GM19372 (cell line): ENCODE measurements at regions not wholly inside any gene's neighbourhood (a gene's known extent, or its start where the extent isn't known, plus 50 kb on each side); places are given as distances from the start of the nearest gene placed in this dataset.
"Not testable (repeated sequence)": the region's sequence is repeated elsewhere in the genome, so short reads cannot be mapped to it uniquely, and the experiment has no call there.

Experiments used
- ATAC-seq: cut with Tn5 transposase; IDR thresholded peaks from one replicate; pipeline ENCODE4 v1.9.1; 2021; ENCODE audit warnings: mild to moderate bottlenecking, low read depth, moderate library complexity; ENCODE audit not compliant: unreplicated experiment

DNA sequence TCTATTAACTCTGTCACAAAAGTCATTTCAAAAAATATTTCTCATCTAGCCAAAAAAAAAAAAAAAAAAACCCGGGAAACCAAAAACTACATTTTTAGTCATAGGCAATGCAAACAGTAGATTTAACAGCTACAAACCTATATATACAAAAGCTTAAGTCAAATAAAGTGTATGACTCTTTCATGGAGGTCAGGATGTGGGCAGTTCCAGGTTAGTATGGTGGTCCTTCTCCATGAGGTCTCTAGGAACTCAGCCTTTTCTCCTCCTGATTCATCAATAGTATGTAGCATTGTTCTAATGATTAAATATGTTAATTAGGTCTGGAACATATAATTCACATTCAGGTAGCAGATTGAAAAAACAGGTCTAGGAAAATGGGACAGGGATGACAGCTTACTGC lies 586.5 kb downstream of the SLC16A7 start:
- ATAC-seq = no peak

DNA sequence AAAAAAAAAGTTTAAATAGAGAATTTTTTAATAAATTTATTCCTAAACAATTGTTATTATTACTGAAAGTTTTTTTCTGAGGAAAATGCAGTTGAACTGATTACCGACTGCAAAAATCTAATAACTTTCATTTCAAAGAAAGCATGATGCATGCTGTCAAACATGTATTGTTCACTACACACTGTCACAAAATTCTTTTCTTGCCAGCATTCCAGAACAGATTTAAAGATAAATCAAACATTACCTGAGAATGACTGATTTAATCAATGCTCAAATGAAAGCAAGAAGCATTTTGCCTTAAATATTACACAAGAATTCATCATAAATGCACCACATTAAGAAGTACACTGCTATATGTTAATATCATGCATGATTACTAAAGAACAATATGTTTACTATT lies 588.3 kb downstream of the SLC16A7 start:
- ATAC-seq = no peak

DNA sequence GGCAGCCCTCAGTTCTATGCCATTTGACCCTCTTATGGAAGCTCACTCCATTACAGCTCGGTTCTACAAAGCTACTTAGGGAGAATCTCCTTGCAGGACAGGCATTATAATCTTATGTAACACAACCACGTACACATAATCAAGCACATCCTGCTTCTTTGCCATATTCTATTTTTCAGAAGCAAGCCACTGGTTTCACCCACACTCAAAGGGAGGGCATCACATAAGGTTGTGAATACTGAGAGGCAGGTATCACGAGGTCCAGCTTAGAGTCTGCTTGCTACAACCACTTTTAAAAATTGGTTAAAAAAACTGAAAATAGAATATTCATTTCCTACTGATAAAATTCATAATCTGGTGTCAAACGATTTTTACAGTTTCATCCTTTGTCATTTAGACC lies 589.2 kb downstream of the SLC16A7 start:
- no peak for ATAC-seq

DNA sequence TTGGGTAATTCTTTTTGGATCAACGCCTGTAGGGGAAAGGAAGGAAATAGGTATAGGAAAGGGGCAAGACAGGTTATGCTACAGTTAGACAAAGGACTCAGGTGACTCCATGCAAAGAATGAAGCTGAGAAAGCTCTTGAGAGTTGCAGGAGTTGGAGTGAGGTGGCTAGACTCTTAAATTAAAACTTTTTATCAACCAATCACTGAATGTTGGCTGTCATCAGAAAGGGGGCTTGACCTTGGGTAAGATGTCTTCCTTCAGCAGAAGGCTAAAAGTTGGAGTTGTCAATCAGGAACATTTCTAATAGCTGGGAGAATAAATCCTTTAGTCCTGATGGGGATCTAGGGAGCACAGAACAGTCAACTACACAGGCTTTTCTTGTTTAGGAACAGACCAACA lies 595.4 kb downstream of the SLC16A7 start:
- no peak for ATAC-seq

DNA sequence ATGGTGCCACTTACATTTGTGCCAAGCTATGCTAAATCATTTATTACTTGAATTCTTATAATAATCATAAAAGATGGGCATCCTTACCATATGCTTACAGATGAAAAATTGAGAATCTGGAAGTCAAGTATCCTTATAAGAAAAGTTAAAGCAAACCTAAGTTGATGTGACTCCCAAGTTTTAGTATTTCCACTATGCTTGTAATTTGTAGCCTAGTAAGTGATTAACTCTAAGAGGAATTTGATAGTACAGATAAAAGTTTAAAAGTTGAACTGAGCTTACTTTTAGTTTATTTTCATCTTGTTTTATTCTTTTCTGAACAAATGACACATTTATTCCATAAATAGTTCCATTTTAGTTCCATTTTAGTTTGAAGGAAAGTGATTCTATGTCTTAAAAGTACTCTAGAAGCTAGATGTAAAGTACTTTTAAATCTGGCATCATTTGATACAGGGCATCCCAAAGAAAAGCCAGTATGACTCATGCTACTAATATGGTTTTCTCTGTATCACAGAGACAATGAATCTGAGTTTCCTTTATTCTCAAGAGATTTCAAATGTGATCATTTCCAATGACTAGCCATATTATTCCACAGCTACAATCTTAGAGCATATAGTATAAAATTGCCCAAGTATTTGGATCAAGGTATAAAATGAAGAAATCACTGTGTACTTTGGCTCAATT lies 596.0 kb downstream of the SLC16A7 start:
- no peak for ATAC-seq

DNA sequence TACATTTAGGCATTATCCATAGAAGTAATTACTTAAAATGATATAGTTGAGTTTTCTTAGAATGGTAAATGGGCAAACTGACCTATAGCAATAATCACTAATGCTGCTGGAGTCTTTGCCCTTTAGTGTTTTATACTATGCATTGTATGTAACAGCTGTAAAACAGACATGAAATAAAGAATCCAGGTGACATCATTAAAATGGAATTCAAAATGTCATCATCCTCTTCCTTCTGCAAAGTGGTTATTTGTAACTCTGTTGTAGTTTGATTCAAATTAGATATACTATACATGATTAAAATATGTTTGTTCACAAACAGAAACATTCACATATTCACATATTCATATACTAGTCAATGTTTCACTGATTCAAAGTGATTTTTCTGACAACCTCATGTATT lies 598.8 kb downstream of the SLC16A7 start:
- ATAC-seq = no peak

DNA sequence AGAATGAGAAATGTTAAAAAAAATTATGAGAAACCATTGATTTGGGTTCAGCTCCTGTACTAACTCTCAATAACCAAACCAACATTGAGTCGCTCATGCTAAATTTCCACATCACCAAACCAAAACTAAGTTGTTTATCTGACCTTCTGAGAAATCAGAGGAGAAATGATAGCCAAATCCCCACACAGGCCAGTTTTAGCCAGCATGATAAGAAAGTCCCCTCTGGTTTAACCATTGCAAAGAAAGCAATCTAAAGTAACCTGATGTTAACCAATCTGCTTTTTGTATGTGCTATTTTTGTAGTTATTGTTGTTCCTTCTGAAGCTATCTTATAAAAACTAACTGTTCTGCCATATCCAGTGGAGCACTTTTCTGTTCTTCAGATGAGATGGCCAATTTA lies 599.7 kb downstream of the SLC16A7 start:
- ATAC-seq = no peak

DNA sequence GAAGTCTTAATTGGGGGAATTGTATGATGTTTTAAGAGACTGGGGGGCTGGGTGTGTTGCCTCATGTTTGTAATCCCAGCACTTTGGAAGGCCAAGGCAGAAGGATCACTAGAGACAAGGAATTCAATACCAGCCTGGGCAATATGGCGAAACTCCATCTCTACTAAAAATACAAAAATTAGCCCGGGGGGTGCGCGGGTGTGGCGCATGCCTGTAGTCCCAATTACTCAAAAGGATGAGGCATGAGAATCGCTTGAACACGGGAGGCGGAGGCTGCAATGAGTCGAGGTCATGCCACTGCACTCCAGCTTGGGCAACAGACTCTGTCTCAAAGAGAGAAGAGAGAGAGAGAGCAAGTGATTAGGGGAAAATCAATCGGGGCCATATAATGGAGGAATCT lies 600.5 kb downstream of the SLC16A7 start:
- ATAC-seq = no peak

DNA sequence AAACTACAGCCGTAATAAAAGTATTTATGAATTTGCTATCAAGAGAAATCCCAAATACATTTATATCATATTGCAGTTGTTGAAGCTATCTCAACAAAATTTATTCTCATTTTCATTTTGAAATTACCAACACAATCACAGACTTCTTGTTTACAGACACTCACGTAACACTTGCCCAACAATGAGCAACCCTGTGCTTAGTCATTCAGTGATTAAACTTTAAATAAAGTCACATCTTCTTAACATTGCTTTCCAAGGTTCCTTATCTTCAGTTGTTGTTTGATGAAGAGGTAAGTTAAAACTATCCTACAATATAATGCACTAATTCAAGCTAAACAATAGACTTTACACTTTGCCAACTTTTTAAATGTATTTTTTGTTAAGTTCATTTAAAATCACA lies 601.8 kb downstream of the SLC16A7 start:
- ATAC-seq = no peak

DNA sequence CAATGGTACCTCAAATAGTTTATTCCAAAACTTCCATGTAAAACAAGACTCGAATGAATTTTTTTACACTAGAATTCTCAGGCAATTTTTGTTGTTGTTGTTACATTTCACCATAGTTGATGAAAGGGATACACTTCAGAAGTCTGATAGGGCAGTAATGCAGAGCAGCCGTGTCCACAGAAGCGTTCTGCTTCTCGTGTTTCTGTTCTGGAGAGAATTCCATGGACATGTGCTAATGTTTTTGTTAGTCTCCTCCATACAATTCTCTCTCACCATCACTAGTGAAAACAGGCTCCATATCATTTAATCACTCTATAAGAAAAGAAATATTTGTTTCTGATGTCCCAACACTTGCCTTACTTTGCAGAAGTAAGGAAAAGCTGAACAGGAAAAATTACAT lies 606.1 kb downstream of the SLC16A7 start:
- ATAC-seq = no peak

DNA sequence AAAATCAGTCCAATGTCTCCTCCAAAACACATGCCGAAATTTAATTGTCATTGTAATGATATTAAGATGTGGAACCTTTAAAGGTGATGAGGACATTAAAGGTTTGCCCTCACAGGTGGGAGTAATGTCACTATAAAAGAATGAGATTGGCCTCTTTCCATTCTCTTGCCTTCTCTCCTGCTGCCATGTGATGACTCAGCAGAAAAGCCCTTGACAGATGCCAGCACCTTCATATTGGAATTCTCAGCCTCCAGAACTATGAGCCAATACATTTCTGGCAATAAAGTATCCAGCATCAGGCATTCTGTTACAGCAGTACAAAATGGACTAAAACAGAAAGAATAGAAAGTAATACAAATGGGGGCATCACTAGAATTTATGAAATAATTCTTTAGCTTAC lies 609.7 kb downstream of the SLC16A7 start:
- no peak for ATAC-seq

DNA sequence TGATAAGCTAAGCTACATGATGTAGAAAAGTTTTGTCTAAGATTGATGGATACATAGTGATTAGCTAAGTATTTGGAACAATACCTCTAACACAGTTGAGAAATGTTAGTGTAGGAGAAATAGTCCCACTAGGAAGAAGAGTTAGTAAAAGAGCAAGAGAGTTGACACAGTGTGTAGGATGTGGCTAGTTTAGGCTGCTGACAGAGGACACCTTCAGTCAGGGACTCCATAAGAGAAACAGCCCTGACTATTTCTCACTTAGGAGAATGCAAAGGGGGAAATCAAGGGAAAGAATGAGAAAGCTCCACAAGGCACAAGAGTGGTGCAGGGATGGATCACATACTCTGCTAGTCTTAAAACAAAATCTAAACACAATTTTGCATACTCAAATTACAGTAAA lies 613.7 kb downstream of the SLC16A7 start:
- ATAC-seq = no peak

DNA sequence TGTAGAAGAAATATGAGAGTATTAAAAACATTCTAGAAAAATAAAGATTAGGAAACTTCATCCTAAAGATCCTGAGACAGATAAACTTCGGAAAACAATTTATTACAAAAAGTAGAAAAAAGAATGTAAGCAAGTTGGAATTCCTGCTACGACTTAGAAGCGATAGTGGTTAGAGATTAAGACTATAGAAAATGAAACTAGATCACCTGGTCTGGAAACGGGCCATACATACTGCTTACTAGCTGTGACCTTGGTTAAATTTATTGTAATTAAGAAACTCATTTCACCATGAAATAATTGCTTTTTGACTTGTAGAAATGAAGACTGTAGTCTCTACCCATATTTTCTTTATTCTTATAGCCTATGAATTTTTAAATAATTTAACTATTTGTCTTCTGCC lies 614.1 kb downstream of the SLC16A7 start:
- ATAC-seq = no peak

DNA sequence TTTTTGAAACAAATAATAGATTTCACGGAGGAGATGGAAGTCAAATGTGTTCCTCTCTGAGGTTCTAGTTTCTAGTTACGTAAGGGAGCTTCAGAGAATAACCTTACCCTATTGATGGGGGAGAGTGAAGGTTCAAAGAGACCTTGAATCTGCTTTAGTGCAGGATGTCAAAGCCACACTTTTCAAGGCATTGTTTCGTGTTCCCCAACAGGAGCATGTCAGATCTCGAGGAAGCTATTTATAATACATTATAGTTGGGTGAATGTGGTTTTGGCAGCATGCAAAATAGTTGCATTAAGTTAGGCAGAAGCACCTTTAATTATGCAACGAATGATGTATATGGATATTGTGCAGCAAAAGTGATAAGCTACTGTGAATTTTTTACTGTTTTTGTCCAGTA lies 614.9 kb downstream of the SLC16A7 start:
- no peak for ATAC-seq

DNA sequence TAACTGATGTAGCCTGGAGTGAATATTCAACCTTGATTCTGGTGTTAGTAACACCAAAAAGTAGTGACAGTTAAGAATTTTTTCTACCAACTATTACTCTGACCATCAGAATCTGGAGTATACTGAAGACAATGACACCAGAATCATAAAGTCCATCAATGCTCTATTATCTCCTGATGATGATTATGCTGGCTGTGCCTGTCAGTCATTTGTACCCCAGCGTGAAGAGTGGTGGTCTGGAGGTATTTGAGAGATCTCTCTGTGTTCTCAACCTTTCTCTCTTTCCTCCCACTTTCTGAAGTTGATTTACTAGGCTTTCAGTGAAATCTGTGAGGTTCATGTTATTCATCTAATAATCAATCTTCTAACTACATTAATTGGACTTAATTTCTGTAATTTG lies 615.4 kb downstream of the SLC16A7 start:
- ATAC-seq = no peak

DNA sequence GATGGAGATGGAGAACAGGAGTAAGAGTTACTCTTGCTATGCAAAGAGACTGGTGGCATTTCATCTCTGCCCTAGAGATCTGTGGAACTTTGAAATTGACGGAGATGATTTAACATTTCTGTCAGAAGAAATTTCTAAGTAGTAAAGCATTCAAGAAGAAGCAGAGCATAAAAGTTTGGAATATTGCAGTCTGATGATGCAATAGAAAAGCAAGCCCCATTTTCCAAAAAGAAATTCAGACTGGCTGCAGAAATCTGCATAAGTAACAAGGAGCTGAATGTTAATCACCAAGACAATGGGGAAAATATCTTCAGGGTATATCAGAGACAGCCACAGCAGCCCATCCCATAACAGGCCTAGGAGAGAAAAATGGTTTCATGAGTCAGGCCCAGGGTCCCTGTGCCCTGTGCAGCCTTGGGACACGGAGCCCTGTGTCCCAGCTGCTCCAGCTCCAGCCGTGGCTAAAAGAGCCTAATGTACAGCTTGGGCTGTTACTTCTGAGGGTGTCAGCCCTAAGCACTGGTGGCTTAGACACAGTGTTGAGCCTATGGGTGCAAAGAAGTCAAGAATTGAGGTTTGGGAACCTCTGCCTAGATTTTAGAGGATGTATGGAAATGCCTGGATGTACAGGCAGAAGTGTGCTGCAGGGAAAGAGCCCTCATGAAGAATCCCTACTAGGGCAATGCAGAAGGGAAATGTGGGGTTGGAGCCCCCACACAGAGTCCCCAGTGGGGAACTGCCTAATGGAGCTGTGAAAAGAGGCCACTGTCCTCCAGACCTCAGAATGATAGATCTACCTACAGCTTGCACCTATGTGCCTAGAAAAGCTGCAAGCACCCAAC lies 616.6 kb downstream of the SLC16A7 start:
- ATAC-seq = no peak

DNA sequence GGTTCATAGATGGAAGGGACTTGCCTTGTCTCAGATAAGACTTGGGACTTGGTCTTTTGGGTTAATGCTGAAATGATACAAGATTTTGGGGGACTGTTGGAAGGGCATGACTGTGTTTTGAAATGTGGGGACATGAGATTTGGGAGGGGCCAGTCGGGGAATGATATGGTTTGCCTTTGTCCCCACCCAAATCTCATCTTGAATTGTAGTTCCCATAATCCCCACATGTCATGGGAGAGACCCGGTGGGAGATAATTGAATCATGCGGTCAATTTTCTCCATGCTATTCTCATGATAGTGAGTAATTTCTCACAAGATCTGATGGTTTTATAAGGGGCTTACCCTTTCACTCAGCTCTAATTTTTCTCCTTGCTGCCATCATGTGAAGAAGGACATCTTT lies 617.4 kb downstream of the SLC16A7 start:
- not testable (repeated sequence) for ATAC-seq

DNA sequence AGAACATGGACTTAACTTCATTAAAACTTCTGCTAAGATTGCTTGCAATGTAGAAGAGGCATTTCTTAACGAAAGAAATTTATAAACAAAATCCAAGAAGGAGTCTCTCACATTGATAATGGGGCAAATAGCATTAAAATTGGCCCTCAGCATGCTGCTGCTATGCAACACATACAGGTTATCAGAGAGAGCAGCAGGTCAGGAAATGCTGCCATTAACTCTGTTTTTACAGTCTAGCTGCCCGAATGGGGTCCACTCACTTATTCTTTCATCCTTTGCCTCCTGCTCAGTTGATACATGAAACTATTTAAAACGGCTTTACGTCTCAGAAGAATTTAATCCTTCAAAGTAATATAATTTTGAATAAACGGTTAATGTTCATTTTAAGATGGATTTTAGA lies 620.4 kb downstream of the SLC16A7 start:
- ATAC-seq = no peak

DNA sequence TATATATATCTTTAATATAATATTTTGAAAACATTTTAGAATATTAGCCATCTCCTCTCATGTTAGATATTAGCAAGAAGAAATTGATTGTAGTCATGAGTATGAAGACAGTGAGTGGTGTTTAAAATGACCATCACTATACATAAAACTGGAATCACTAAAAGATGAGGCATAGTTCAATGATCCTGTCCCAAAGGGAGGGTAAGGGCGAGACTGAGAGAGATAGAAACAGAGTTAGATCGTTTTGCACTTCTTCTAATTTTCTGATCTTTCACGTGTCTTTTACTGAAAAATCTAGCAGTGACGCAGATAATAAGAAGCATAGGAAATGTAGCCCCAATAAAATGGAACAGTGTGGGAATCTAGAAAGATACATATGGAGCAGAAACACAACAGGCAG lies 627.4 kb downstream of the SLC16A7 start:
- ATAC-seq = no peak

DNA sequence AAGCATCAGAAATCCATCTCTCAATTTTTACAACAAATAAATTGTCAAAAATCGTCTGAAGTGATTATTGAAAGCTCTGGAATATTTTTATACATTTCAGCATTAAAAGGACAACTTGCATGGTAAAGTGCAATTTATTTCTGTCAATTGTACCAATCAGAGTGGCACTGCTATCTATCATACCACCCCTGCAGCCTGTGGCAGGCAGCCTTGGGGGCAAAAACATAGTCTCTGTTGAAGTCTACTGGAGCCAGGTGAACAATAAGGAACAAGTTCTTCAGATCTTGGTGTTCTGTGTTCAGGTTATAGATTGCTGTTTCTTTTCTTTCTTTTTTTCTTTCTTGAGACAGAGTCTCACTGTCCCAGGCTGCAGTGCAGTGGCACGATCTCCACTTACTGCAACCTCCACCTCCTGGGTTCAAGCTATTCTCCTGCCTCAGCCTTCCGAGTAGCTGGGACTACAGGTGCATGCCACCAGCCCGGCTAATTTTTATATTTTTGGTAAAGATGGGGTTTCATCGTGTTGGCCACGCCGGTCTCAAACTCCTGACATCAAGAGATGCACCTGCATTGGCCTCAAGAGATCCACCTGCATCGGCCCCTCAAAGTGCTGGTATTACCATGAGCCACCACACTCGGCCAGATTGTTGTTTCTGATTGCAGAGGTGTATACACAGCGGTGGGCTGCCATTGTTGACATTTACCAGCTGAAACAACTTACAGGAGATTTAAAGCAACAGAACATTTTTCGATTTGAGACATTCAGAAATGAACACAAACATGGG lies 629.6 kb downstream of the SLC16A7 start:
- ATAC-seq = no peak

DNA sequence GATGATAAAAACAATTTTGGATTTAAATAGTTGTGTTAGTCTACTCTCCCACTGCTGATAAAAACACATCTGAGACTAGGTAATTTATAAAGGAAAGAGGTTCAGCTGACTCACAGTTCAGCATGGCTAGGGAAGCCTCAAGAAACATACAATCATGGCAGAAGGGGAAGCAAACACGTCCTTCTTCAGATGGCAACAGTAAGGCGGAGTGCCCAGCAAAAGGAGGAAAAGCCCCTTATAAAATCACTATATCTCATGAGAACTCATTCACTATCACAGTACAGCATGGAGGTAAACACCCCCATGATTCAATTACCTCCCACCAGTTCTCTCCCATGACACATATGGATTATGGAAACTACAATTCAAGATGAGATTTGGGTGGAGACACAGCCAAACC lies 632.1 kb downstream of the SLC16A7 start:
- no peak for ATAC-seq
